HG02970 (cell line): ENCODE measurements at regions not wholly inside any gene's neighbourhood (a gene's known extent, or its start where the extent isn't known, plus 50 kb on each side); places are given as distances from the start of the nearest gene placed in this dataset.
"Not testable (repeated sequence)": the region's sequence is repeated elsewhere in the genome, so short reads cannot be mapped to it uniquely, and the experiment has no call there.

Experiments
- ATAC-seq: cut with Tn5 transposase; IDR thresholded peaks from one replicate; pipeline ENCODE4 v1.9.1; 2021; ENCODE audit warnings: mild to moderate bottlenecking, moderate library complexity, moderate number of reproducible peaks; ENCODE audit not compliant: unreplicated experiment, low FRiP score

GRCh38 chr10:25797888-25798429, 136.1 kb upstream of the MYO3A start:
- ATAC-seq: no peak

- ATAC-seq: no peak
These were observed 129.5 kb upstream of the MYO3A start for GRCh38 chr10:25804505-25804904.

- ATAC-seq: no peak
These were observed 128.0 kb upstream of the MYO3A start for GRCh38 chr10:25805986-25806385.

GRCh38 chr10:25808372-25808771, 125.7 kb upstream of the MYO3A start:
- no peak for ATAC-seq

GRCh38 chr10:25811052-25811685, 122.9 kb upstream of the MYO3A start:
- no peak for ATAC-seq

GRCh38 chr10:25813511-25813910, 120.5 kb upstream of the MYO3A start:
- no peak for ATAC-seq

- ATAC-seq: no peak
These were observed 118.8 kb upstream of the MYO3A start for GRCh38 chr10:25815236-25815635.

GRCh38 chr10:25815999-25816768, 117.8 kb upstream of the MYO3A start:
- ATAC-seq: no peak

GRCh38 chr10:25817200-25817599, 116.8 kb upstream of the MYO3A start:
- ATAC-seq: no peak

- no peak for ATAC-seq
These were observed 115.3 kb upstream of the MYO3A start for GRCh38 chr10:25818751-25819150.

- ATAC-seq: no peak
These were observed 113.6 kb upstream of the MYO3A start for GRCh38 chr10:25820472-25820871.

- ATAC-seq: no peak
These were observed 113.2 kb upstream of the MYO3A start for GRCh38 chr10:25820874-25821273.

GRCh38 chr10:25824050-25824449, 110.0 kb upstream of the MYO3A start:
- no peak for ATAC-seq

- no peak for ATAC-seq
These were observed 105.6 kb upstream of the MYO3A start for GRCh38 chr10:25828475-25828874.

- ATAC-seq: no peak
These were observed 102.9 kb upstream of the MYO3A start for GRCh38 chr10:25831080-25831479.

- no peak for ATAC-seq
These were observed 94.3 kb upstream of the MYO3A start for GRCh38 chr10:25839683-25840082.

GRCh38 chr10:25840875-25841274, 93.2 kb upstream of the MYO3A start:
- ATAC-seq: not testable (repeated sequence)

GRCh38 chr10:25842146-25842545, 91.9 kb upstream of the MYO3A start:
- ATAC-seq: no peak

- ATAC-seq: no peak
These were observed 90.4 kb upstream of the MYO3A start for GRCh38 chr10:25843551-25844170.

GRCh38 chr10:25844716-25845115, 89.3 kb upstream of the MYO3A start:
- ATAC-seq: not testable (repeated sequence)

- no peak for ATAC-seq
These were observed 84.8 kb upstream of the MYO3A start for GRCh38 chr10:25849268-25849667.
